Hippocampal formation (tissue), 2 donors: ENCODE measurements at regions not wholly inside any gene's neighbourhood (a gene's known extent, or its start where the extent isn't known, plus 50 kb on each side); places are given as distances from the start of the nearest gene placed in this dataset.
"Not testable (repeated sequence)": the region's sequence is repeated elsewhere in the genome, so short reads cannot be mapped to it uniquely, and the experiment has no call there.

Experiments
- DNase-seq, 2 donors: peaks; one replicate each; lab custom pipeline; 2025; lab: John Stamatoyannopoulos, UW

GRCh38 chr13:55948175-55948574 lies 1192.5 kb upstream of the PRR20A start:
- no peak for DNase-seq

GRCh38 chr13:55963934-55964333 lies 1176.8 kb upstream of the PRR20A start:
- no peak for DNase-seq

GRCh38 chr13:55967055-55967454 lies 1173.7 kb upstream of the PRR20A start:
- DNase-seq = no peak

GRCh38 chr13:55977436-55977835 lies 1163.3 kb upstream of the PRR20A start:
- no peak for DNase-seq

GRCh38 chr13:55981381-55981780 lies 1159.3 kb upstream of the PRR20A start:
- no peak for DNase-seq

- DNase-seq = not testable (repeated sequence)
Observed at GRCh38 chr13:55984026-55984425, 1156.7 kb upstream of the PRR20A start.

- DNase-seq = no peak
Observed at GRCh38 chr13:55990631-55991030, 1150.1 kb upstream of the PRR20A start.

- DNase-seq = no peak
Observed at GRCh38 chr13:55991666-55992065, 1149.1 kb upstream of the PRR20A start.

- DNase-seq = no peak
Observed at GRCh38 chr13:55992145-55992544, 1148.6 kb upstream of the PRR20A start.

- DNase-seq = no peak
Observed at GRCh38 chr13:55999709-56000108, 1141.0 kb upstream of the PRR20A start.

- DNase-seq = no peak
Observed at GRCh38 chr13:56009418-56009817, 1131.3 kb upstream of the PRR20A start.

- DNase-seq = no peak
Observed at GRCh38 chr13:56012644-56013043, 1128.1 kb upstream of the PRR20A start.

GRCh38 chr13:56015919-56016318 lies 1124.8 kb upstream of the PRR20A start:
- no peak for DNase-seq

GRCh38 chr13:56019606-56020005 lies 1121.1 kb upstream of the PRR20A start:
- no peak for DNase-seq

GRCh38 chr13:56020425-56020824 lies 1120.3 kb upstream of the PRR20A start:
- DNase-seq = no peak

- no peak for DNase-seq
Observed at GRCh38 chr13:56039992-56040391, 1100.7 kb upstream of the PRR20A start.

GRCh38 chr13:56066321-56066720 lies 1074.4 kb upstream of the PRR20A start:
- no peak for DNase-seq

GRCh38 chr13:56102641-56103040 lies 1038.1 kb upstream of the PRR20A start:
- DNase-seq = no peak

GRCh38 chr13:56110751-56111150 lies 1030.0 kb upstream of the PRR20A start:
- DNase-seq = no peak

- DNase-seq = no peak
Observed at GRCh38 chr13:56134524-56134923, 1006.2 kb upstream of the PRR20A start.

- DNase-seq = no peak
Observed at GRCh38 chr13:56166864-56167263, 973.9 kb upstream of the PRR20A start.

- no peak for DNase-seq
Observed at GRCh38 chr13:56168581-56168980, 972.1 kb upstream of the PRR20A start.

GRCh38 chr13:56173346-56173745 lies 967.4 kb upstream of the PRR20A start:
- DNase-seq = no peak

GRCh38 chr13:56182598-56182997 lies 958.1 kb upstream of the PRR20A start:
- no peak for DNase-seq

- no peak for DNase-seq
Observed at GRCh38 chr13:56187331-56187730, 953.4 kb upstream of the PRR20A start.
